Lower leg skin (tissue), 4 donors: ENCODE measurements at regions not wholly inside any gene's neighbourhood (a gene's known extent, or its start where the extent isn't known, plus 50 kb on each side); places are given as distances from the start of the nearest gene placed in this dataset.
"Not testable (repeated sequence)": the region's sequence is repeated elsewhere in the genome, so short reads cannot be mapped to it uniquely, and the experiment has no call there.

Experiments used
- DNase-seq, 2 donors: peaks; one replicate each; pipeline ENCODE4 v3.0.0-alpha.2; 2019; ENCODE audit warnings: low spot score in 2 of 2
- H3K4me3 ChIP-seq: fragments of 200-600 bp; sonication (generic); 2 replicates; pipeline ENCODE4 v1.5.1; 2017; ENCODE audit warnings: mild to moderate bottlenecking, low read depth; ENCODE audit not compliant: poor library complexity, severe bottlenecking
- CTCF ChIP-seq, 3 donors: fragments of 450-650 bp; IDR thresholded peaks; one replicate each; pipeline ENCODE4 v1.5.1; 2016; ENCODE audit warnings: antibody characterized with exemption in 3 of 3, mild to moderate bottlenecking in 3 of 3, moderate library complexity in 2 of 3
- POLR2A ChIP-seq, 2 donors: fragments of 450-650 bp; IDR thresholded peaks; one replicate each; pipeline ENCODE4 v1.6.1; 2016 to 2017; ENCODE audit warnings: antibody characterized with exemption in 2 of 2, mild to moderate bottlenecking in 1 of 2, moderate library complexity in 1 of 2
- WGBS, 2 donors: methylation state at CpG; one replicate each; pipeline ENCODE4 v1.1.5; 2018; 5-methylcytosine and 5-hydroxymethylcytosine counted together
- intact Hi-C: fragments of 100-400 bp; cut with DNase I; formaldehyde crosslinking; loops from one replicate; pipeline ENCODE4 v1.15.0; 2023; ENCODE audit warnings: low total_unique reads

- DNase-seq, result no peak
- intact Hi-C loops, result no loop called here
- TF ChIP-seq POLR2A (IDR thresholded peaks at IDR 0.05) (no peak), CTCF (IDR thresholded peaks at IDR 0.05) (no peak)
Observed at GRCh38 chr6:141925001-141925400, 207.7 kb upstream of the GJE1 start.

GRCh38 chr6:141922898-141923297, 209.8 kb upstream of the GJE1 start:
- H3K4me3 ChIP-seq, result no peak overlapping the region
- TF ChIP-seq CTCF (IDR thresholded peaks at IDR 0.05), result no peak
- TF ChIP-seq POLR2A (IDR thresholded peaks at IDR 0.05), result no peak
- intact Hi-C loops, result no loop called here
- no peak for DNase-seq
- 78 to 86% methylated on average over 2 of the region's 2 CpGs for WGBS, 2 donors

More at GRCh38 chr6:141925001-141925400, 207.7 kb upstream of the GJE1 start:
- no peak overlapping the region for H3K4me3 ChIP-seq

- H3K4me3 ChIP-seq, DNase-seq, intact Hi-C loops: not testable (repeated sequence)
- WGBS, 2 donors, result 93 to 94% methylated on average over 30 of the region's 30 CpGs
Observed at GRCh38 chr6:141916682-141917505, 215.8 kb upstream of the GJE1 start.

GRCh38 chr6:141914646-141915045, 218.1 kb upstream of the GJE1 start:
- intact Hi-C loops, result no loop called here
- 63 to 72% methylated on average over 2 of the region's 2 CpGs for WGBS, 2 donors
- no peak overlapping the region for H3K4me3 ChIP-seq
- TF ChIP-seq CTCF (IDR thresholded peaks at IDR 0.05) (no peak), POLR2A (IDR thresholded peaks at IDR 0.05) (no peak)
- DNase-seq, result no peak

GRCh38 chr6:141906569-141907080, 226.1 kb upstream of the GJE1 start:
- H3K4me3 ChIP-seq, result no peak overlapping the region
- DNase-seq, result no peak
- TF ChIP-seq CTCF (IDR thresholded peaks at IDR 0.05), result no peak
- no peak for TF ChIP-seq POLR2A (IDR thresholded peaks at IDR 0.05)
- intact Hi-C loops, result no loop called here

GRCh38 chr6:141890661-141891060, 242.1 kb upstream of the GJE1 start:
- WGBS, 2 donors, result 50 to 79% methylated on average over 1 to 2 of the region's 2 CpGs
- TF ChIP-seq CTCF (IDR thresholded peaks at IDR 0.05) (no peak), POLR2A (IDR thresholded peaks at IDR 0.05) (no peak)
- no peak overlapping the region for H3K4me3 ChIP-seq
- intact Hi-C loops, result no loop called here
- DNase-seq, result no peak
